Stimulated activated CD8-positive, alpha-beta memory T cell treated with anti-CD3 and anti-CD28 coated beads, Interleukin-7, amount 100 ng/mL, for 4 hours (primary cell): ENCODE measurements at regions not wholly inside any gene's neighbourhood (a gene's known extent, or its start where the extent isn't known, plus 50 kb on each side); places are given as distances from the start of the nearest gene placed in this dataset.

Experiments
- DNase-seq, 2 donors: peaks; one replicate each; pipeline ENCODE4 v3.0.0-alpha.2; 2020; ENCODE audit warnings: low read depth in 2 of 2

DNA sequence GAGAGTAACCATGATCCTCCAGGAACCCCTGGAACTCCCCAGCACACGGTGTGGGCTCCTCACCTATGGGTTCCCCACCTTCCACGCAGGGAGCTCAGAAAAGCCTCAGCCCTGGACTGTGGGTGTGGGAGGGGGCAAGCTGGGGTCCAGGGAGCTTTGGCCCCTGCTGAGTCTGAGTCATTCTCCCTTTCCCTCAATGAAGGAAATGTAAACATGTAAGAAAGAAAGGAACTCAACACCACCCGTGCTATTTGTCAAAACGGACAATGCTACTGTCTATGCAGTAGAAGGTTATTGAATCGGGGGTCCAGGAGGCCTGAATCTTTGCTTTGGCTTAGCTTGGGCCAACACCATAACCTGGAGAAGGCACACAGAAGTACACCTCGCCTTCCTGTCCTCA is 222.8 kb downstream of the PMP22 start:
- DNase-seq, result no peak

DNA sequence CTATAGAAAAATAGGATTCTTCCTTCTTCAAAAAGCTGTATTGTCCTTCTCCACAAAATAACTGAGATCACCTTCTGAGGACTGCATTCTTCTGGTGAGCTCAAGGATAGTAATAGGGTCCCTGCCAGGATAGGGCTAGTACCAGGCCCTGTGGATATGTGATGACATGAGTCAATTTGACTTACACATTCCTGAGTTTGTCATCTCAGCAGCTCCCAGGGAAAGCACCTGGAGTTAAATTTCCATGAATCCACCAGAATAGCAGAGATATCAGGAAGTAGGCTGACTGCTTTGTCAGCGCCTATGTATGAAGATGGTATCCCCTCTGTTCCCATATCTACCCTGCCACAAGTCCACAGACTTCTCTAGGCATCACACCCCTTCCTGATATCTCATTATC is 225.8 kb downstream of the PMP22 start:
- DNase-seq, result no peak

DNA sequence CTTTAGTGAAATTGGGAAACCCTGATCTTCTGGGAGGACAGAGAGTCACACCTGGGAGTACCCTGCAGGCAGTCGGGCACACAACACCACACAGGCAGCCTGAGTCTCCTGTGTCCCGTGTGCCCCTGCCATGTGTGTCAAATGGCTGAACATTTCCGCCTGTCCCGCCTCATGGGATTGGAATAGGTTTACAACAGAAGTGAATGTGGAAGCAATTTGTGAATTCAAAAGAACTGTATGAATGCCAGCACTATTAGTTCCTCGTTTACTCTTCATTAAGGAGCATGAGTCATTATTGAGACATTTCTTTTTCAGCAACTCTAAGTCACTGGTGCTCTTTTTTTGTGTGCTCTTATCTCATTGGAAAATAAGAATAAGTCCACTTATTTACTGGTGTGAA is 226.5 kb downstream of the PMP22 start:
- no peak for DNase-seq

DNA sequence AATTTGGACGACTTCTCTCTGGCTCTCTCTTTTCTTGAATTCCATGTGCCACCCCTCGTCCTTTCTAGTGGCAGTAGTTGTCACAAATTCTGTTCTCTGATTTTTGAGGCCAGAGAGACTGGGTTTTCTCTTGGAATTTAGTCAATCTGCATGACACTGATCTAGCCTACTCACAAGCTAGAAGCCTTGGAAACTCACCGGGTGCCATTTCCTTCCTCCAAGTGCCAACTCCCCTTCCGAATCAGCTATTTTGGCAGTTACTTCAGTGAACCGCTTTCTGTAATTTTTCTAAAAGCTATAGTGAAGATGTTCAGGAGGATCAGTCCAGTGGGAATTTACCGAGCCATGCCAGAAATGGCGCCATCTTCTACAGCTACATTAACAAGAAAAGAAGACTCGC is 228.9 kb downstream of the PMP22 start:
- DNase-seq, result no peak

DNA sequence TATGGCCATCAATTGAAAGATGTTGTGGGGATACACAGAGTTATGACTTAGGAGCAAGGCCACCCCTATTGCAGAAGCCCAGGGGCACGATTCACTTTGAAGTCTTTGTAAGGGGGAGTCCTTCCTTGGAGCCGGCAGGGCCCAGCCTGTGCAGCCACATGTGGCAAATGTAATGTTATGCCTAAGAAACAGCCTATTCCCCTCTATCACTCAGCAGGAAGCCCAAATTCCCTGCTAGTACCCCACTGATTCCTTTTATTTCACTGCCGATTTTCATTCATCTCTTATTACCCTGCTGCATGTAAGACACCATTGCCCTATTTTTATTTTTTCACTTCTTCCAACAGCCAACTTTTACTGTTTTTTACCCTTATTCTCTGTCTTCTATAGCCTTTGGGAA is 233.2 kb downstream of the PMP22 start:
- DNase-seq, result no peak

DNA sequence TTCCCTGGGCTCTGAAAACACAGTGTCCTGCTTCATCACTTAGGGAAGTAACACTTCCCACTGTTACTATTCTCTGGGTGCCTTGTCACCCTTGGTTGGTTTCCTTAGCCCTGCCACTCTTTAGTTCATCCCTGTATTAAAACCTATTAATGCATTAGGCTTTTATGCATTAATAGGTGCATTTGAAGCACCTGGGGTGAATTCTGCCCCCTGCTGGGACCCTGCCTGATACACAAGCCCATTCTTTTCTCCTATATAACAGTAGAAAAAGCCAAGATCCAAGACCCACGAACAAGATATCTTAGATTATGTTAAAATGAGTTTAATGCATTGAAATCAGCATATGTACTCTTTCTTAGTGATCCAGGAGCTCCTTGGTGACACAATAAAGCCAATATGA is 235.7 kb downstream of the PMP22 start:
- DNase-seq, result no peak

DNA sequence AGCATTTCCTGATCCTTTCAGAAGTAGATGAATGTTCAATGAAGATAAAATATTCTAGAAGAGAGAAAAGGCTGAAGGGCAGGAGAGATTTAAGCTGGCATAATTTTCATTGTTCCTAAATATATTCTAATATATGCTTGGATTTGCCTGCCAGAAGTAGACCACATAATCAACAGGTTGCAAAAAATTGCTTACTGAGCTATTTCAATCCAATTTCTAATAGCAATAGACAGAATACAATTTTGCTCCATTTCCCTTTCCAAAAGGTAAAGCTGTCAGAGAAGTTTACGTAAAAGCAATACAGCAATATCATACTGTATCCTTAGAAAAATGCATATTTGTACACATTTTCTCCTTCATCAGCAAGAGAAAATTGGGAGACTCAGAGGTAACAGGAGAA is 237.3 kb downstream of the PMP22 start:
- DNase-seq, result no peak

DNA sequence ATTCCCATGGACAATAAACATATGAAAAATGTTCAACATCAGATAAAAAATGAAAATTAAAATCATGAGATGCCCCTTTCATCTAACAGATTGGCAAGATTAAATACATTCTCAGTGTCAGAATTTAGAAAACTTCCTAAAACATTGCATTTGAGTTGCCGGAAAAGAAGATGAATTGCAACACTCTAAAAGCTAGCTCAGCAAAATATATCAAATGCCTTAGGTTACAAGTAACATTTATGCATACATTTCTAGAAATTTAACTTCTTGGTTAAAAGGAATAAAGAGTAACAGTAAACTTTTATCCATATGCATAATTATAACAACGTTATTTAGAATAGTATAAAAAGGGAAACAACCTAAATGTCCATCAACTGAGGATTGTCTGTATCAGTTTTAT is 239.0 kb downstream of the PMP22 start:
- DNase-seq, result no peak

DNA sequence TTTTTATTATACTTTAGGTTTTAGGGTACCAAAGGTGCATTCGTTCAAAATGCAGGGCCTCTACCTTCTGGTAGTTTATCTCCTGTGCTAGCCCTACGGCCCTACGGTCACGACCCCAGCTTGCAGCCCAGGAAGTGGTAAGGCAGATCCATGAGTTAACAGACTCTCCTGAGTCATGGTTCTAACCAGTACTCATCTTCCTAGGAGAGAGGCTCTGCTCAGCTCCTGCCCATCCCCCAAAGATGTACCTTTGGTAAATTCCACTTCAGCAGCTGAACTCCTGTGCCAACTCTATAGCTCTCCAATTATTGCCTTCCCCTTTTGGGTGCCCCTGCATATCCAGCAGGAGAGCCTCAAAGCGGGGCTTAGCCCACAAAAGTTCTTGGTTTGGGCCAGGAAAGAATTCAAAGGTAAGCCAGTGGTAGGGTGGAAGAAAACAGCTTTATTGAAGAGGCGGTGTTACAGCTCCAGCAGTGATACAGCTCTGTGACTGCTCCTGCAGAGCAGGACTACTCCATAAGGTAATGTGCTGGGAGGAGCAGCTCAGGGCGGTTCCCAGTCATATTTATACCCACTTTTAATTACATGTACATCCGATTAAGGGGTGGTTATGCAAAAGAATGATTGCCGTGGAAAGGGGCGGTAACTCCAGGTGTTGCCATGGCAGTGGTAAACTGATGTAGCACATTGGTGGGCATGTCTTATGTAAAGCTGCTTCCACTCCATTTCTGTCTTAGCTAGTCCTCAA is 241.4 kb downstream of the PMP22 start:
- DNase-seq, result no peak

DNA sequence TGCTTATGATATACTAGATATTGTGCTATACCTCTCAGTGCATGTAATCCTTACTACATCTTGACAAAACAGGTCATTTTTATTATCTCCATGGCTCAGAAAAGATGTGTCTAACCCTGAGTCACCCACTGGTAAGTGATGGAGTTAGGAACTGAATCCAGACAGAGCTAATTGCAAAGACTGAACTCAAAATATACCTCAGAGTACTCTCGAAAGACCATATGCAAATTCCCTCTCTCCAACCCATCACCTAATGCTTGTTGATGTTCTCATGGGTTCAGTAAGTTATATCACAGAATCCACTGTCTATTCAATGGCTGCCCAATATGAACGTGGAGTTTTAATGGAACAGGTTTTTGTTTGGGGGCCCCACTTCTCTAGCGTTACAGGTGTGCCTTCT is 246.0 kb downstream of the PMP22 start:
- no peak for DNase-seq

DNA sequence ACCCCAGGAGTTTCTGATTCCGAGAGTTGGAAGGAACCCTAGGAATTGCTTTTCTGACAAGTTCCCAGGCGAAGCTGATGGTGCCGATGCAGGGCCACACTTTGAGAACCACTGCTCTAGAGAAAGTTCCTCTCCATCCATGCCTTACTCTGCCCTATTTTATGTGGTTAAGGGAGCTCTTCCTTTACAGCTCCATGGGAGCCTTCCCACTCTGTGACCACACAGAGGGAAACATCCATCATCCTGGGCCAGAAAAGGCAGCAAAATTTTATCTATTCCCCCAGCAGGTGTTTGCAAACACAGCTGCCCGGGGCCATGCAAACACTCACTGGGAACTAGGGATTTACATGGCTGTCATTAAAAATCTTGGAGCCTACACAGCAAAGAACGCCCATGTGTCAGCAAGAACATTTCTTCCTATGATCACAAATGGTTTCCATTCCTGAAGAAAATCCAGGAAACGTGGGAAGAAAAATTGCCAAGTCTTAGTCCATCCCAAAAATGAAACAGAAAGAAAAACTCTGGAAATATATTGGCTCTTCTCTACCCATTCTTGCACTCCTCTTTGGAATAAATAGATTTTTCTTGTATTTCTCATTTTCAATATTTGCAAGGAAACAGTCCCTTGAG is 252.7 kb downstream of the PMP22 start:
- no peak for DNase-seq

DNA sequence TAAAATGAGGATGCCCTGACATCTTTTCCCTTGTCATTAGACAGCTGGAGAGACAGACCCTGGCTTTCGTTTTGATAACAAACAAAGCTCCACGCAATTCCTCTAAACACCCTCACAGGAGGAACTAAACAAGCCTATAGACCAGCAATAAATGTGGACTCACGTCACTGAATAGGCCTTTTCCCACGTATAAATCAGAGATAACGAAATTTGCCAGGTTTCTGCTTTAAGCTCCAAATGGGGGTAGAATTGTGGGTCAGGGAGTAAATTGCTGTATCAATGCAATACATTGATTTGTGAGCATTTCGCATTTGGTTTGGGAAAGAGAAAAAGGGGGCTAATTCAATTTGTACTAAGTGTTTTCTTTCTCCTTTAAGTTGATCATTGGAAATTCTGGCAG is 256.0 kb downstream of the PMP22 start:
- no peak for DNase-seq

DNA sequence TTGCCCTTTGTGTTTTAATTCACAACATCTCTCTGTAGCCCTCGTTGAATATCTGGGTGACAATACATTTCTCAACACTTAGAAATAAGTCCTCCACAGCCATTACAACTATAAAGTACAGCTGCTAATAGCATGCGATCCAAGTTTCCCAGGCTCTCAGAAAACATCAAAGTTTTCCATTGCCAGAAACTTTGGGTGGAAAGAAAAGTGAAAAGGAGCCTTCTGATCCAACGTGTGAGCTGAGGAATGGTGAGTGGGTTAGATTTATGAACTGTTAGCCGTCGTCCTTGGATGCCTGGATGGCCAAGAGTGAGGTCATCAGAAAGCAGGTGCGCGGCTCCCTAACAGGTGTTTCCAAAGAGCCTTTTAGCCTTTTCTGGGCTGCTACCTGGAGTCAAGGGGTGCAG is 258.0 kb downstream of the PMP22 start:
- DNase-seq, result no peak

DNA sequence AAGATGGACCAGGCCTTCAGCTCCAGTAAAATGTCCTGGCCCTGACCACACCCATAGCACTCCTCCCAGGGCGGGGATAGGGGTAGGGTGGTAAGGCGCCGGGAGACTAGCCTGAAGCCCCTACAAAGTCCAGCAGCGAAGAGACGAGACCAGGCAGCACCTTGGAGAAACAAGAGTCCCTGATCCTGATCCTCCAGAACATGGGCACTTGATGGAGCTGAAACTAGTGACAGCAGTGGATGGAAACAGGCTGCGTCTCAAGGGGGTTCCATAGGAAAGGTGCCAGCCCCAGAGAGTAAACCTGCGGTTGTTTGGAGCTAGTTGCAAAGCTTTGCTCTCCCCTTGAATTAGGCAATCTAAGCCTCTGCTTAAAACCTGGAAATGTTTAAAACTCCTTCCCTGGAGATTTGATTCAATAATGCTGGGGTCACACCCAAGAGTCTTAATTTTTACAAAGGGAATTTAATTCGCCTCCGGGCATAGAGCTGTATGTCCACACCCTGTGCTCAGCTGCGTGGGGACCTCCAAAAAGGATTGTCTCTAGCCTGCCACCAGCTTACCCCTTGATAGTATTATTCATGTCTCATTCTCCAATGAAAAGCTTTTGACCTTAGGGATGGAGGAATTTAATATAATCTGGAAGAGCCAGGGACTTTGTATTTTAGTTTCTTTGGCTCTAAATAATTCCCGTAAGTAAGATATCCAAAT is 258.6 kb downstream of the PMP22 start:
- no peak for DNase-seq

DNA sequence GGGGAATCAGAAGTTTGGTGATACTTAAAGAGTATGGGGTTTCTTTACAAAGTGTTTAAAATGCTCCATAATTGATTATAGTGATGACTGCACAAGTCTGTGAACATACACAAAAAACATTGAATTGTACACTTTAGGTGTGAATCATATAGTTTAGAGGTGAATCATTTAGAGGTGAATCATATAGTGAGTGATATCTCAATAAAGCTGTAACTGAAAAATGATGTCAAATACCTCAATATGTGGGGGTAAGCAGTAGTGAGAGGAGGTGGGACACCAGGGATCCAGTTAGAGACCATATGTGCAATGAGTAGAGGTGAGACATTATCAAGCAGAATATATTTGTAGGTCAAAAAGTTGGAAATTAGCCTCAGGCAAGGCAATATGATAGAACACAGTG is 264.5 kb downstream of the PMP22 start:
- DNase-seq, result no peak

DNA sequence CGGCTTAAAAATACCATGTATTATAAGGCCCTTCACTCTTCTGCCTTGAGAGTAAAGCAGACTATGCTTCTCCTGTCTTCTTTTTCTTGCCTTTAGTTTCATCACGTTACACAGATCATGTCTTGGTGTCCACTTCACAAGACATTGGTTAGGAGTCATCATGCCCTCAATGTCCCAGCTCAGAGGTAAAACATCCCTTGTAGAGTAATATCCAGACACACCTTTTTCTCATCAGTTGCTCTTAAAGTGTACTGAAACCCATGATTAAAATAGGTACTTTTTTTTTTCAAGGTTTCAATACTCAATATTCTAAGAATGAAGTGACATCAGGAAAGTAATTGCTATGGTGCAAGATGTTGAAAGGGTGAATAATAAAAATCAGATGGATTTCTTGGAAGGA is 267.8 kb downstream of the PMP22 start:
- DNase-seq, result no peak

DNA sequence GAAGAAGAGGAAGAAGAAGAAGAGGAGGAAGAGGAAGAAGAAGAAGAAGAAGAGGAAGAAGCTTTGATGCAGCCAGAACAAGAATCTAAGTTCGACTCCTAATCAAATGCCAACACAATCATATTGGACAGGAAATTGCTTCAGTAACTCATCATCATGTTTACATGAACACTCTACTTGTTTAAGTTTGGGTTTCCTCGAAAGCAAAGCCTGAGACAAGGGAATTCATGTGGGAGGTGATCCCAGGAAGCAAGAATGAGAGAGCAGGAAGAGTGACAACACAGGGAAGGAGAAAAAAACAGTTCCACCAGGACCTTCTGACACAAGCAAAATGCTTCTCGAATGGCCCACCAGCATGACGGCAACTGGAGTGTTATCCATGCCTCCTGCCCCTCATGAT is 279.0 kb downstream of the PMP22 start:
- DNase-seq, result no peak

DNA sequence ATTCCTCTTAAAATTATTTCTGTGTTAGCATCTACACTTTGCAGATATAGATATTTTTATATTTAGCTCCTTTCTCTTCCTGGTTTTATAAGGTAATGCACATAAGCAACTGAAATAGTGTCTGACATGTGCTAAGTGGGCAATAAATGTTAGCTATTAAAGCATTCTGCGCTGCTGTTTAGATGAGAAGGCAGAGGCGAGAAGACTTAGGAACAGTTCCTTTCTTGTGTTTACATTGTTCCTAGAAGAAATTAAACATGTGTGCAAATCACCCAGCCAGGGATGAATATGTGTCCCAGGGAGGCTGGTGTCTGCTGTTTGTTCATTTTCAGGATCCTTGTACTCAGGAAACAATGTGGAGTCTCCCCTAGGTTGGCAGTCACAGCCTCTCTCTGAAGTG is 292.3 kb downstream of the PMP22 start:
- no peak for DNase-seq

DNA sequence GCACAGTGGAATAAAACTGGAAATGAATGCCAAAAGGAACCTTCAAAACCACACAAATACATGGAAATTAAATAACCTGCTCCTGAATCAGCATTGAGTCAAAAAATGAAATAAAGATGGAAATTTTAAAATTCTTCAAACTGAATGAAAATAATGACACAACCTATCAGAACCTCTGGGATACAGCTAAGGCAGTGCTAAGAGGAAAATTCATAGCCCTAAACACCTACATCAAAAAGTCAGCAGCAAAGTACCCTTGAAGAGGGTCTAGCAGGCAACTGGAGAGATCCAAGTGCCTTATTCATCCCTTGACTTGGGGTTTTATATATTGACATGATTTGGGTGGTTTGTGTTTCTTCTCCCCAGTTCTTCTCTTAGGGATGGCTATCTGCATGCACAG is 294.1 kb downstream of the PMP22 start:
- no peak for DNase-seq

DNA sequence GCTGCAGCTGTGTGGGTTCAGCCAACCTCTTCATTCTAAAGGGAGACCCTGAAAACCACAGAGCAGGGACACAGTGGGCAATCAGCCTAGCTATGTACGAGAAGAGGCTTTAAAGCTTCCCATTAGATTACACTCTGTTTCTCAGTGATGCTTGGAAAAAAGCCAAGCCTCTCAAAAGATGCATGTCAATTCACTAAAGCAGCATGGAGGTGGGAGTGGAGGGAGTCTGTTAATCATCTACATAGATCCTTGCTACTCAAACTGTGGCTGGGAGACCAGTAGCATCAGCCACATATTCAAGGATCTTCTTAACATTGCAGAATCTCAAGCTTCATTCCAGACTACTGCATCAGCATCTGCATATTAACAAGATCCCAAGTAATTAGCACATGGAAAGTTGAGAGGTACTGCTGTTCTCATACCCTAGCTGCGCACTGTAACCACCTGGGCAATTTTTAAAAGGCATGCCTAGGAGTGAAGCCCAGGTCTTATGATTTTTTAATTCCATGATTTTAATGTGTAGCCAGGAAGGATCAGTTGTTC is 305.9 kb downstream of the PMP22 start:
- no peak for DNase-seq

DNA sequence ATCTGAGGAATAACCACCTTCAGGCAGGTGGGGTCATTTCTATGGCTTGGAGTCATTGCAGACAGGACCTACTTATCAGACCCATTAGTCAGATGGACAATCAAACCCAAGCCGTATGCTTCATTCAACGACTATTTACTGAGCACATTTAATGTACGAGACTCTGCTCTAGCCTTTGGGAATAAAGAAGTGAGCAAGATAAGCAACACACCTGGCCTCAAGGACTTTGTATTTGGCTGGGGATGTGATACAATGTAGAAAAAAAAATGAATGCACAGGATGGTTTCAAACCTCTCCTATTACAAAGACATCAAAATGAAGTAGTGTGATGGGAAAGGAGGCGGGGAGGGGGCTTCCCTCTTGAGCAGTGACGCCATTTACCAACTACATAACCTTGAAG is 311.7 kb downstream of the PMP22 start:
- DNase-seq, result no peak

DNA sequence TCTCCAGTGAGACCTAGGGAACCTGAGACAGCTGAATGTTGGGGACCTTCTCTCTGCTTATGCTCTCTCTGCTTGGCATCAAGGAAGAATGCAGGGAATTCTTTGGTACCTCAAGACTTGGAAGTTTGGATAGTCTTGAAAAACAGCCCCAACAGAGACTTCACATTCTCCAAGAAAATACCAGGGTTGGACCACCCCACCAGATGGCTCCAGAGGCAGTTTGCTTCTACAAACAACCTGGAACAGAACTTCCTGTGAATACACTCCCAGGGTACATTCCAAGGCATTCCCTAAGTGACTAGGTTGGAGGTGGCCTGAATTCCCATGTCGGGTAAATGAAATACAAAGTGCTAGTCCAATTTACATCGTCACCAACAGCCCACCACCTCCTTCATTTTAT is 314.4 kb downstream of the PMP22 start:
- no peak for DNase-seq

DNA sequence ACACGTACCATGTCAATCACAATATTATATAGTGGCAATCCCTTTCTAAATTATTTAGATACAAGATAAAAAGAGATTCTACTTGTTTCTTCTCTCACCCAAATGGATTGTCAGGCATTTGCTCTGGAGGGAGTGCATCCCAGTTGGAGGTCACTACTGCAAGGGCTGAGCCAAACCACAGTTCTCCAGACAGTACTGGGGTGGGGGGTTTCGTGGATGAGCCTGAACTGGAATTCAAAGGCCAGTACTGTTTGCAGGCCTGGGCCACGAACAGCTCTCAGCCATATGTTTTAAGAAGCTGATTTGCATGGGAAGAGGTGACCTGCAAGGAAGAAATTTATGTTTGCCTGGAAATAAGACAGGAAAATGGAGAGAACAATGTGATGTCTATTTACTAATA is 314.9 kb downstream of the PMP22 start:
- no peak for DNase-seq
